NT2/D1 (cell line): ENCODE measurements at regions not wholly inside any gene's neighbourhood (a gene's known extent, or its start where the extent isn't known, plus 50 kb on each side); places are given as distances from the start of the nearest gene placed in this dataset.
"Not testable (repeated sequence)": the region's sequence is repeated elsewhere in the genome, so short reads cannot be mapped to it uniquely, and the experiment has no call there.

ENCODE experiments used
- DNase-seq: peaks from one replicate; pipeline ENCODE4 v3.0.0-alpha.2; 2011; ENCODE audit warnings: low read depth, low spot score
- H3K27me3 ChIP-seq: 2 replicates; pipeline ENCODE4 v1.6.0; 2011; ENCODE audit warnings: mild to moderate bottlenecking; ENCODE audit not compliant: insufficient read length, insufficient read depth
- H3K36me3 ChIP-seq: 2 replicates; pipeline ENCODE4 v1.6.1; 2011; ENCODE audit warnings: mild to moderate bottlenecking, low read length, mixed read lengths; ENCODE audit not compliant: insufficient read depth, insufficient read length
- H3K4me1 ChIP-seq: 2 replicates; pipeline ENCODE4 v1.5.1; 2011; ENCODE audit not compliant: insufficient read depth, insufficient read length
- H3K4me3 ChIP-seq: 2 replicates; pipeline ENCODE4 v1.5.1; 2011; ENCODE audit warnings: low read depth; ENCODE audit not compliant: insufficient read length
- H3K9ac ChIP-seq: 2 replicates; pipeline ENCODE4 v1.6.0; 2011; ENCODE audit warnings: low read depth; ENCODE audit not compliant: insufficient read length
- H3K9me3 ChIP-seq: 2 replicates; pipeline ENCODE4 v1.5.1; 2011; ENCODE audit warnings: mild to moderate bottlenecking, low read length; ENCODE audit not compliant: insufficient read depth
- SUZ12 ChIP-seq: IDR thresholded peaks from 2 replicates; pipeline ENCODE4 v1.6.1; 2011; ENCODE audit not compliant: insufficient read length, insufficient read depth; ENCODE audit errors: extremely low read depth
- YY1 ChIP-seq: IDR thresholded peaks from 2 replicates; pipeline ENCODE4 v1.6.1; 2011; ENCODE audit not compliant: insufficient read length, insufficient read depth
- ZNF274 ChIP-seq: IDR thresholded peaks from 2 replicates; pipeline ENCODE4 v1.6.1; 2011; ENCODE audit warnings: mild to moderate bottlenecking, low read depth, low read length

DNA sequence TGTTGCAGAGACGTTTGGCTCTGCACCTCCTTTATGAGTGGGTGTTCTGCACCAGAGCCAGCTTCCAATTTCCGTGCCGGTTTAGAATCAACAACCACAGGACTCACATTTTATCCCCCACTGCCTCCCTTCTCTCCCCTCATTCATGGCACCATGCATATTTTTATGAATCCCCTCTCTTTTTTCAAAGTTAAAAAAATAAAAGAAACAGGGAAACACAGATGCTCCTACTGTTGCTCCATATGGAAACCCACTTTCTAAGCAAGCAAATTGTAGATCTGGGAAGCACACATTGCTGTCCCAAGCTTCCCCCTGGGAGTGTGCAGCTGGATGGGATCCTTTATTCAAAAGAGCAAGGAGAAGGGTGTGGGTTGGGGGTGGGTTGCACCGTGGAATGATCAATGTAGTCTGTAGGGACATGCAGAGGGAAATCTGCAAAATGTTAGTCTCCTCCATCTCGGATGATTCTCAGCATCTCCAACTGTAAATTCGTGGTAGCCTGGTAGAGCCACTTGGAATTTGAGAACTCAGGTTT is 410.0 kb upstream of the ADAMTSL1 start:
- TF ChIP-seq SUZ12 (no peak), YY1 (no peak), ZNF274 (no peak)

DNA sequence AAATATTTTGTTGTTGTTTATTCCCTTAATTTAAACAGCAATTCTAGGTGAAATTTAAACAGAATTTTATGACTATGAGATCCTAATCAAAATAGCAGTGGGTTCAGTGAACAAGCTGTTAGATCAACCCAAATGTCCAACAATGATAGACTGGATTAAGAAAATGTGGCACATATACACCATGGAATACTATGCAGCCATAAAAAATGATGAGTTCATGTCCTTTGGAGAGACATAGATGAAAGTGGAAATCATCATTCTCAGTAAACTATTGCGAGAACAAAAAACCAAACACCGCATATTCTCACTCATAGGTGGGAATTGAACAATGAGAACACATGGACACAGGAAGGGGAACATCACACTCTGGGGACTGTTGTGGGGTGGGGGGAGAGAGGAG is 407.3 kb upstream of the ADAMTSL1 start:
- not testable (repeated sequence) for H3K9me3 ChIP-seq, H3K27me3 ChIP-seq, H3K36me3 ChIP-seq, H3K4me1 ChIP-seq, DNase-seq, H3K9ac ChIP-seq, H3K4me3 ChIP-seq

More for the DNA sequence above, 410.0 kb upstream of the ADAMTSL1 start:
- H3K4me1 ChIP-seq = no peaks in the 10 kb centered on the region
- no peak overlapping the region for H3K4me3 ChIP-seq
- no peaks in the 10 kb centered on the region for H3K9me3 ChIP-seq
- no peaks in the 10 kb centered on the region for H3K27me3 ChIP-seq
- H3K36me3 ChIP-seq = no peaks in the 10 kb centered on the region
- no peak for DNase-seq
- H3K9ac ChIP-seq = no peak overlapping the region

- no peak for TF ChIP-seq SUZ12
- no peak for TF ChIP-seq YY1
- no peak for TF ChIP-seq ZNF274
- no peaks in the 10 kb centered on the region for H3K9me3 ChIP-seq
- H3K4me3 ChIP-seq = no peak overlapping the region
- no peak for DNase-seq
- H3K36me3 ChIP-seq = no peaks in the 10 kb centered on the region
- H3K9ac ChIP-seq = no peak overlapping the region
- no peaks in the 10 kb centered on the region for H3K4me1 ChIP-seq
- no peaks in the 10 kb centered on the region for H3K27me3 ChIP-seq
These were observed 406.3 kb upstream of the ADAMTSL1 start for GRCh38 chr9:18067548-18068120.

DNA sequence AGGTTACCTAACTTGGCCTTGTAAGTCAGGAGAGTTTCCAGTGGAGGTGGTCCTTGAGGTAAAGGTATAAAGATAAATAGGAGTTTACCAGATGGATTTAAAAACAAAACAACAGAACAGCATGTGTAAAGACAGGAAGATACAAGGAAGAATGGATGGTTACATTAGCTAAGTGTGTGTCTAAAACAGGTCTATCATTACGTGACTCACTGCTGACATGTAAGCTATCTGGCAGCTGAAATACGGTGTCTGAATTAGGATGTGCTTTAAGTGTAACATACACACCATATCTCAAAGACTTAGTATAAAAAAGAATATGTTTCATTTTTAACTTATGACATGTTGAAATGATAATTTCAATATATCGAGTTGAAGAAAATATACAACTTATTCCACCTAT is 405.1 kb upstream of the ADAMTSL1 start:
- no peak overlapping the region for H3K4me3 ChIP-seq
- H3K36me3 ChIP-seq = no peaks in the 10 kb centered on the region
- H3K9me3 ChIP-seq = no peaks in the 10 kb centered on the region
- TF ChIP-seq SUZ12 = no peak
- TF ChIP-seq ZNF274 = no peak
- TF ChIP-seq YY1 = no peak
- no peak for DNase-seq
- no peak overlapping the region for H3K9ac ChIP-seq
- no peaks in the 10 kb centered on the region for H3K27me3 ChIP-seq
- no peaks in the 10 kb centered on the region for H3K4me1 ChIP-seq

GRCh38 chr9:18071651-18072060 is 402.3 kb upstream of the ADAMTSL1 start:
- TF ChIP-seq ZNF274 (no peak), YY1 (no peak), SUZ12 (no peak)
- Histone ChIP-seq H3K9me3 (no peaks in the 10 kb centered on the region), H3K4me3 (no peak overlapping the region), H3K36me3 (no peaks in the 10 kb centered on the region), H3K4me1 (no peaks in the 10 kb centered on the region), H3K27me3 (no peaks in the 10 kb centered on the region), H3K9ac (no peak overlapping the region)
- DNase-seq = no peak

- H3K9me3 ChIP-seq = no peaks in the 10 kb centered on the region
- H3K4me3 ChIP-seq = no peak overlapping the region
- H3K36me3 ChIP-seq = no peaks in the 10 kb centered on the region
- H3K27me3 ChIP-seq = no peaks in the 10 kb centered on the region
- H3K4me1 ChIP-seq = no peaks in the 10 kb centered on the region
- no peak for DNase-seq
- H3K9ac ChIP-seq = no peak overlapping the region
- TF ChIP-seq YY1 = no peak
- no peak for TF ChIP-seq SUZ12
- TF ChIP-seq ZNF274 = no peak
These were observed 401.0 kb upstream of the ADAMTSL1 start for GRCh38 chr9:18073002-18073401.

DNA sequence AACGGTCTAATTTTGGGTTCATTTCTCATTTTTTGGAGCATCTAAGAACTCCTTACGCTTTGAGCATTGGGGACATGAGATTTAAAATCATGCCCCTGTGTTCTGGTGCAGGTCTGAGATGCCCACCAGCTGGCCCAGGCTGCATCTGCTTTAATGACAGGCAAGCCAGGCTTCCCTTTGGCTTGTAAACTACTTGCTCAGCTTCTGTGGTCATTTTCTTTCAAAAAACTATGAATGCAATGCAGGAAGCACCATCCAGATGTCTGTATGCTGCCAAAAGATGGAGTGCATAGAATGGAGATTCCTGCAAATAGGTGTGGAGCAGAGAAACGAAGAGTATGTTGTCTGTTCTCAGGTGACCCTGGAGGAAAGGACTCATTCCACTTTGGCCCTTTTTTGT is 399.9 kb upstream of the ADAMTSL1 start:
- no peak overlapping the region for H3K9ac ChIP-seq
- H3K36me3 ChIP-seq = no peaks in the 10 kb centered on the region
- TF ChIP-seq SUZ12 = no peak
- no peak for TF ChIP-seq YY1
- no peak for TF ChIP-seq ZNF274
- no peaks in the 10 kb centered on the region for H3K4me1 ChIP-seq
- DNase-seq = no peak
- H3K9me3 ChIP-seq = no peaks in the 10 kb centered on the region
- no peak overlapping the region for H3K4me3 ChIP-seq
- no peaks in the 10 kb centered on the region for H3K27me3 ChIP-seq
